ENCODE measurements at regions not wholly inside any gene's neighbourhood (a gene's known extent, or its start where the extent isn't known, plus 50 kb on each side); places are given as distances from the start of the nearest gene placed in this dataset.

- Histone ChIP-seq H3K4me3 (ENCODE audit: low read depth in 1 of 2, low read length in 1 of 2) (no peak overlapping the region), H3K9me3 (no peaks in the 10 kb centered on the region), H3K36me3 (no peaks in the 10 kb centered on the region), H3K27ac (no peak overlapping the region), H3K27me3 (no peaks in the 10 kb centered on the region), H3K4me1 (ENCODE audit: control insufficient read depth in 1 of 2, insufficient read depth in 1 of 2, low read depth in 1 of 2, low read length in 1 of 2) (no peaks in the 10 kb centered on the region)
- TF ChIP-seq, protein P1, sequence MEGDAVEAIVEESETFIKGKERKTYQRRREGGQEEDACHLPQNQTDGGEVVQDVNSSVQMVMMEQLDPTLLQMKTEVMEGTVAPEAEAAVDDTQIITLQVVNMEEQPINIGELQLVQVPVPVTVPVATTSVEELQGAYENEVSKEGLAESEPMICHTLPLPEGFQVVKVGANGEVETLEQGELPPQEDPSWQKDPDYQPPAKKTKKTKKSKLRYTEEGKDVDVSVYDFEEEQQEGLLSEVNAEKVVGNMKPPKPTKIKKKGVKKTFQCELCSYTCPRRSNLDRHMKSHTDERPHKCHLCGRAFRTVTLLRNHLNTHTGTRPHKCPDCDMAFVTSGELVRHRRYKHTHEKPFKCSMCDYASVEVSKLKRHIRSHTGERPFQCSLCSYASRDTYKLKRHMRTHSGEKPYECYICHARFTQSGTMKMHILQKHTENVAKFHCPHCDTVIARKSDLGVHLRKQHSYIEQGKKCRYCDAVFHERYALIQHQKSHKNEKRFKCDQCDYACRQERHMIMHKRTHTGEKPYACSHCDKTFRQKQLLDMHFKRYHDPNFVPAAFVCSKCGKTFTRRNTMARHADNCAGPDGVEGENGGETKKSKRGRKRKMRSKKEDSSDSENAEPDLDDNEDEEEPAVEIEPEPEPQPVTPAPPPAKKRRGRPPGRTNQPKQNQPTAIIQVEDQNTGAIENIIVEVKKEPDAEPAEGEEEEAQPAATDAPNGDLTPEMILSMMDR (IDR thresholded peaks at IDR 0.05), result no peak
Measured at GRCh38 chr18:27558388-27559155, 373.5 kb upstream of the CHST9 start.

DNA sequence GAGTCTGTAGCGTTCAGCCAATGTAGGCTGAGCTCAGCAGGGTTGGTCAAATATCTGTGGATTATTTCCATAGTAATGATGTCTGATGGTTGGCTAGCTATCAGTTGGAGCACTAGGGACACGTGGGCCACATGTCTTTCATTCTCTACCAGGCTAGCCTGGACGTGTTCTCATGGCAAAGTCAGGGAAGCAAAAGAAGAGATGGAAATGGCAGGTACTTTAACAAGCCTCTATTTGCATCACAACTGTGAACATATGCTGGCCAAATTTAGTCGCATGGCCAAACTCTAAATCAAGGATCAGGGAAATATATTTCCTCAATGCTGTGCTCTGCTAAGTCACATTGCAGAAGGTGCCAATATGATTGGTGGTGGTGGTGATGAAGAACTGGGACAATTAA lies 371.6 kb upstream of the CHST9 start:
- no peak overlapping the region for H3K27ac ChIP-seq
- H3K4me1 ChIP-seq (ENCODE audit: control insufficient read depth in 1 of 2, insufficient read depth in 1 of 2, low read depth in 1 of 2, low read length in 1 of 2), result no peaks in the 10 kb centered on the region
- no peaks in the 10 kb centered on the region for H3K27me3 ChIP-seq
- no peaks in the 10 kb centered on the region for H3K9me3 ChIP-seq
- H3K4me3 ChIP-seq (ENCODE audit: low read depth in 1 of 2, low read length in 1 of 2), result no peak overlapping the region
- H3K36me3 ChIP-seq, result no peaks in the 10 kb centered on the region
- TF ChIP-seq, protein P1 (IDR thresholded peaks at IDR 0.05), result no peak

DNA sequence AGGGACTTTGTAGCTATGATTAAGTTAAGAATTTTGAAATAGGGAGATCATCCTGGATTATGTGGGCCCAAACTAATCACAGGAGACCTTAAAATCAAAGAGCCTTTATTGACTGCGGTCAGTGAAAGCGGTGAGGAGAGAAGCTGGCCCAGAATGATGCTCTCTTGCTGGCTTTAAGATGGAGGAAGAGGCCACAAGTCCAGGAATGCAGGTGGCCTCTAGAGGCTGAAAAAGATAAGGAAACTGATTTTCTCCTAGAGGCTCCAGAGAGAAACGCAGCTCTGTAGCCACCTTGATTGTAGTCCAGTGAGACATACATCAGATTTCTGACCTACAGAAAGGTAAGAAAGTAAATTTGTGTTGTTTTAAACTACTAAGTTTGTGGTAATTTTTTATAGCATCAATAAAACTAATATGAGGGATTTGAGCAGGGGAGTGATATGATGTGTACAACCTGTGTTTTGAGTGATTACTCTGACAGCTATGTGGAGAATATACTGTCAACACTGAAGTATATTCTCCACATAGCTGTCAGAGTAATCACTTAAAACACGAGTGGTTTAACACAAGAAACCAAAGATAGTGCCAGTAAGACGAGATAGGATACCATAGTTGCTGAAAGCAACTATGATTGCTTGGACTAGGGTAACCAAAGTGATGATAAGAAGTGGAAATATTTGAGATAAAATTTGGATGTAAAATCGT lies 364.4 kb upstream of the CHST9 start:
- Histone ChIP-seq H3K9me3 (no peaks in the 10 kb centered on the region), H3K4me3 (ENCODE audit: low read depth in 1 of 2, low read length in 1 of 2) (no peak overlapping the region), H3K36me3 (no peaks in the 10 kb centered on the region), H3K27me3 (no peaks in the 10 kb centered on the region), H3K4me1 (ENCODE audit: control insufficient read depth in 1 of 2, insufficient read depth in 1 of 2, low read depth in 1 of 2, low read length in 1 of 2) (no peaks in the 10 kb centered on the region), H3K27ac (no peak overlapping the region)
- TF ChIP-seq, protein P1 (IDR thresholded peaks at IDR 0.05), result no peak

DNA sequence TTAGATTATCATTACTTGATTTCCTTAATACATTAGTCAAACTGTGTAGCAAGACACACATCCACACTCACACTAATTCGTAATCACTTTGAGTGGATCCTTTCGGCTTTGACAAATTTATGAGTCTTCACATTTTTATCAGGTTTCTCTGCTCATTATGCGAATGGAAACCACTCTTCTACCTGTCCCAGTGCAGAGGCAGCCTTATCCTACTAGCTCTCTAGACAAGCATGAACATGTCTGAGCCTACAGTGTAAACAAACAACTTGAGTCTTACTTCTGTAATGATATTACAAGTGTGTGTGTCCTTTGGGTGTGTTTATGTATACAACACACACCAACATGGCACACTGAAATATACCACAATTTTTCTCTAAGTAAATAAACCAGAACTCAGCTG lies 361.9 kb upstream of the CHST9 start:
- TF ChIP-seq, protein P1 (IDR thresholded peaks at IDR 0.05), result no peak
- H3K9me3 ChIP-seq, result no peaks in the 10 kb centered on the region
- no peaks in the 10 kb centered on the region for H3K27me3 ChIP-seq
- H3K27ac ChIP-seq, result no peak overlapping the region
- H3K4me3 ChIP-seq (ENCODE audit: low read depth in 1 of 2, low read length in 1 of 2), result no peak overlapping the region
- no peaks in the 10 kb centered on the region for H3K4me1 ChIP-seq (ENCODE audit: control insufficient read depth in 1 of 2, insufficient read depth in 1 of 2, low read depth in 1 of 2, low read length in 1 of 2)
- no peaks in the 10 kb centered on the region for H3K36me3 ChIP-seq

- TF ChIP-seq, protein P1 (IDR thresholded peaks at IDR 0.05), result no peak
- no peaks in the 10 kb centered on the region for H3K4me1 ChIP-seq (ENCODE audit: control insufficient read depth in 1 of 2, insufficient read depth in 1 of 2, low read depth in 1 of 2, low read length in 1 of 2)
- H3K9me3 ChIP-seq, result no peaks in the 10 kb centered on the region
- no peak overlapping the region for H3K4me3 ChIP-seq (ENCODE audit: low read depth in 1 of 2, low read length in 1 of 2)
- H3K27ac ChIP-seq, result no peak overlapping the region
- no peaks in the 10 kb centered on the region for H3K36me3 ChIP-seq
- no peaks in the 10 kb centered on the region for H3K27me3 ChIP-seq
Measured at GRCh38 chr18:27544206-27544605, 359.1 kb upstream of the CHST9 start.
